Gastrocnemius medialis (tissue), 4 donors: ENCODE measurements at regions not wholly inside any gene's neighbourhood (a gene's known extent, or its start where the extent isn't known, plus 50 kb on each side); places are given as distances from the start of the nearest gene placed in this dataset.

Experiments used
- CTCF ChIP-seq, 5 experiments: fragments of 450-650 bp in 3 of 5; fragments of 200-600 bp in 2 of 5; sonication (generic) in 2 of 5; IDR thresholded peaks in 4 of 5; conservative IDR thresholded peaks in 1 of 5; 1 replicate in 4 of 5; 2 replicates in 1 of 5; pipeline ENCODE4 v1.5.1; 2016 to 2019; ENCODE audit warnings: antibody characterized with exemption in 5 of 5, mild to moderate bottlenecking in 3 of 5, moderate library complexity in 3 of 5
- POLR2A ChIP-seq, 2 donors: fragments of 450-650 bp; IDR thresholded peaks; one replicate each; pipeline ENCODE4 v1.6.1; 2017; ENCODE audit warnings: antibody characterized with exemption in 2 of 2, mild to moderate bottlenecking in 2 of 2, moderate library complexity in 2 of 2

- TF ChIP-seq CTCF (IDR thresholded peaks at IDR 0.05 in 4 of 5, conservative IDR thresholded peaks at IDR 0.05 in 1 of 5), result no peak
- no peak for TF ChIP-seq POLR2A (IDR thresholded peaks at IDR 0.05)
These were observed 59.2 kb downstream of the PIK3C2A start for GRCh38 chr11:17148536-17148935.
